Thoracic aorta (tissue), 2 donors: ENCODE measurements at regions not wholly inside any gene's neighbourhood (a gene's known extent, or its start where the extent isn't known, plus 50 kb on each side); places are given as distances from the start of the nearest gene placed in this dataset.

ENCODE experiments used
- ATAC-seq: fragments of 150-250 bp; one replicate; pipeline ENCODE4 v1.8.0; 2017; ENCODE audit warnings: low read depth; ENCODE audit not compliant: insufficient number of reproducible peaks, low FRiP score
- DNase-seq: peaks from one replicate; pipeline ENCODE4 v3.0.0-alpha.2; 2020; ENCODE audit warnings: low spot score
- H3K27ac ChIP-seq, 2 donors: fragments of 200-600 bp; sonication (generic); 1 replicate in 1 of 2; 2 replicates in 1 of 2; pipeline ENCODE4 v1.5.1; 2016; ENCODE audit warnings: mild to moderate bottlenecking in 2 of 2, moderate library complexity in 2 of 2
- H3K27me3 ChIP-seq: fragments of 200-600 bp; sonication (generic); replicated peaks from 2 replicates; pipeline ENCODE4 v1.6.0; 2016; ENCODE audit warnings: mild to moderate bottlenecking; ENCODE audit not compliant: insufficient read depth
- H3K36me3 ChIP-seq: fragments of 200-600 bp; sonication (generic); one replicate; pipeline ENCODE4 v1.5.1; 2016
- H3K4me1 ChIP-seq, 2 donors: fragments of 200-600 bp; sonication (generic); 1 replicate in 1 of 2; 2 replicates in 1 of 2; pipeline versions ENCODE4 v1.5.1 to v1.6.0; 2016; ENCODE audit warnings: low read depth in 2 of 2, mild to moderate bottlenecking in 1 of 2; ENCODE audit not compliant: control insufficient read depth in 1 of 2
- H3K4me3 ChIP-seq: fragments of 200-600 bp; sonication (generic); 2 replicates; pipeline ENCODE4 v1.5.1; 2016; ENCODE audit warnings: mild to moderate bottlenecking
- H3K9me3 ChIP-seq: fragments of 200-600 bp; sonication (generic); 2 replicates; pipeline ENCODE4 v1.5.1; 2016
- CTCF ChIP-seq: fragments of 200-600 bp; sonication (generic); IDR thresholded peaks from one replicate; pipeline ENCODE4 v1.5.1; 2019; ENCODE audit warnings: antibody characterized with exemption

- no peak for ATAC-seq
- H3K4me3 ChIP-seq: no peak overlapping the region
These were observed 296.9 kb upstream of the CYRIA start for GRCh38 chr2:16962505-16962904.

GRCh38 chr2:16960579-16960978 is 294.9 kb upstream of the CYRIA start:
- TF ChIP-seq CTCF: no peak
- no peak for DNase-seq
- Histone ChIP-seq H3K4me1 (no peaks in the 10 kb centered on the region), H3K4me3 (no peak overlapping the region), H3K36me3 (no peaks in the 10 kb centered on the region), H3K27me3 (no peaks in the 10 kb centered on the region), H3K9me3 (no peaks in the 10 kb centered on the region), H3K27ac (no peak overlapping the region)
- ATAC-seq: no peak

More at GRCh38 chr2:16962505-16962904, 296.9 kb upstream of the CYRIA start:
- Histone ChIP-seq H3K27me3 (no peaks in the 10 kb centered on the region), H3K9me3 (no peaks in the 10 kb centered on the region), H3K36me3 (no peaks in the 10 kb centered on the region), H3K4me1 (no peaks in the 10 kb centered on the region), H3K27ac (no peak overlapping the region)
- DNase-seq: no peak
- no peak for TF ChIP-seq CTCF

- no peak for ATAC-seq
- Histone ChIP-seq H3K9me3 (no peaks in the 10 kb centered on the region), H3K27ac (no peak overlapping the region), H3K36me3 (no peaks in the 10 kb centered on the region), H3K4me1 (no peaks in the 10 kb centered on the region), H3K4me3 (no peak overlapping the region), H3K27me3 (no peaks in the 10 kb centered on the region)
- TF ChIP-seq CTCF: no peak
- DNase-seq: no peak
These were observed 292.6 kb upstream of the CYRIA start for GRCh38 chr2:16958266-16958665.

GRCh38 chr2:16952805-16953204 is 287.2 kb upstream of the CYRIA start:
- no peaks in the 10 kb centered on the region for H3K36me3 ChIP-seq
- no peaks in the 10 kb centered on the region for H3K9me3 ChIP-seq
- H3K27ac ChIP-seq: no peak overlapping the region
- no peak for TF ChIP-seq CTCF
- no peaks in the 10 kb centered on the region for H3K27me3 ChIP-seq
- no peak overlapping the region for H3K4me3 ChIP-seq
- no peak for DNase-seq
- no peaks in the 10 kb centered on the region for H3K4me1 ChIP-seq
- no peak for ATAC-seq

GRCh38 chr2:16952368-16952767 is 286.7 kb upstream of the CYRIA start:
- ATAC-seq: no peak
- Histone ChIP-seq H3K9me3 (no peaks in the 10 kb centered on the region), H3K27me3 (no peaks in the 10 kb centered on the region)

More at GRCh38 chr2:16952368-16952767, 286.7 kb upstream of the CYRIA start:
- Histone ChIP-seq H3K27ac (no peak overlapping the region), H3K36me3 (no peaks in the 10 kb centered on the region), H3K4me1 (no peaks in the 10 kb centered on the region), H3K4me3 (no peak overlapping the region)
- DNase-seq: no peak
- TF ChIP-seq CTCF: no peak
